ENCODE measurements at regions not wholly inside any gene's neighbourhood (a gene's known extent, or its start where the extent isn't known, plus 50 kb on each side); places are given as distances from the start of the nearest gene placed in this dataset.

- no peak for DNase-seq (ENCODE audit: low spot score)
Measured at GRCh38 chr16:9374061-9374460, 282.6 kb downstream of the HAPSTR1 start.

DNA sequence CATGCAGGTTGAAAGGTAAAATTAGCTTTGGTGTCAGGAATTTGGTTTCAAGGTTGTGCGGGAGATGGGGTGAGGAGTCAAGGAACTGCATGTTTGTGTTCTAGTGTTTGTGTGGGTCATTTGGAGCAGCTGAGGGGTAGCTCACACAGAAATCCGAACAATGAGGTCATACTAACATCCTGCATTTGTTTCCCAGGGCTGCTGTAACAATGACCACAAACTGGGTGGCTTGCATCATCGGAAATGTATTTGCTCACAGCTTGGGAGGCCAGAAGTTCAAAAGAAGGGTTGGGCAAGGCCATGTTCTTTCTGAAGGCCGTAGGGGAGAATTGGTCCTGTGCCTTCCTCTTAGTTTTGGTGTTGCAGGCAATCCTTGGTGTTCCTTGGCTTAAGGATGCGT is 287.4 kb downstream of the HAPSTR1 start:
- no peak for DNase-seq (ENCODE audit: low spot score)

- DNase-seq (ENCODE audit: low spot score): no peak
Measured at GRCh38 chr16:9380221-9380620, 288.8 kb downstream of the HAPSTR1 start.

GRCh38 chr16:9381399-9381798 is 290.0 kb downstream of the HAPSTR1 start:
- no peak for DNase-seq (ENCODE audit: low spot score)

GRCh38 chr16:9381905-9382304 is 290.5 kb downstream of the HAPSTR1 start:
- no peak for DNase-seq (ENCODE audit: low spot score)

DNA sequence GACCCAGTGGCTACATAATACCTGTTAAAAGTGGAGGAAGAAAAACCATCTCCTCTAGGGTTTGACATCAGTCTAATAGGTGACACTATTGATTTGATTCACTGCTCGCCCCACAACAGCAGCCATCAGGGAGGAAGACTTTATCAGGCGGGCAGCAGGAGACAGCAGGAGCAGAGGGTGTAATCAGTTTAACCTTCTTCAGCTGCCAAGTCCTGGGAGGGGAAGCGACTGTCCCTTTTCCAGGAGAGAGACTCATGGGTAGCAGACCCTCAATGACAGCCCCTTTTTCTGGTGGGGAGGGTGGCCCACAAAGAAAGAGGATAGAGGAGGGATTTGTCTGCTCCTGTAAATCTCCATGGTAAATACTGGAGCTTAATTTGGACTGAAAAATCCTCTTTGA is 291.8 kb downstream of the HAPSTR1 start:
- DNase-seq (ENCODE audit: low spot score): no peak

GRCh38 chr16:9384141-9384540 is 292.7 kb downstream of the HAPSTR1 start:
- DNase-seq (ENCODE audit: low spot score): no peak

GRCh38 chr16:9389543-9390207 is 298.2 kb downstream of the HAPSTR1 start:
- no peak for DNase-seq (ENCODE audit: low spot score)

DNA sequence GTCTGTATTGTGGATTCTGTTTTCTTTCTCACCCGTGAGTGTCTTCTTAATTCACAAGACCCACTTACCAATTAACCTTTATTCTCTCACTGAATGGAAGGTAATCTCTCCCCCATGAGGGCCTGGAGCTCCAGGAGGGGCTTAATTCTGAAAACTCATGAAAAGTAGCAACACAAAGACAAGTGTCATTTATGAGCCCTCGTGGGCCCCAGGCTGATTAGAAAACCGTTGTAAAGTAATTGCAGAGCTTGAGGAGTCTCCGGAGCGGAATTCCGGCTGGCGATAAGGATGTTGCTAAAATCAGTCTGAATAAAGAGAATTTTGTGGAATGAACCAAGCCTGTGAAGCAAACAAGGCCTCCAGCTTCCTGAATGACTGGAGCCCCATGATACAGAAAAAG is 301.5 kb downstream of the HAPSTR1 start:
- no peak for DNase-seq (ENCODE audit: low spot score)

- DNase-seq (ENCODE audit: low spot score): no peak
Measured at GRCh38 chr16:9393591-9393990, 302.1 kb downstream of the HAPSTR1 start.

DNA sequence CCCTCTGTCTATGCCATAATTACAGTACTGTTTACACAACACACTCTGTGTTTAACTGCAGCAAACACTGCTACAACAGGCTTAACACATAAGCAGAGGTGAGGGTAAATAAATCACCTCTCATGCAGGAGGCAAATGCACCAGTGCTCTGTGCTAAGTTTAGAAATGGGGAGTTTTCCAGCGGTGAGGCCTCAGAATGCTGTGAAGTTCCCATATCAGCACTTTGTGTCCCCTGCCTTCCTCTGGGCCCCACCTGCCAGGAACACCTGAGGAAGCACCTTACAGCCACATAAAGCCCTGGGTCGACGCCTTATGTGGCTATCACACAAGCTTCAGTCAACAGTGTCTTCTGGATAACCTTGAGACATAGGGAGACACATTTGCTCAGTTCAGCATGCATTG is 304.5 kb downstream of the HAPSTR1 start:
- no peak for DNase-seq (ENCODE audit: low spot score)

DNA sequence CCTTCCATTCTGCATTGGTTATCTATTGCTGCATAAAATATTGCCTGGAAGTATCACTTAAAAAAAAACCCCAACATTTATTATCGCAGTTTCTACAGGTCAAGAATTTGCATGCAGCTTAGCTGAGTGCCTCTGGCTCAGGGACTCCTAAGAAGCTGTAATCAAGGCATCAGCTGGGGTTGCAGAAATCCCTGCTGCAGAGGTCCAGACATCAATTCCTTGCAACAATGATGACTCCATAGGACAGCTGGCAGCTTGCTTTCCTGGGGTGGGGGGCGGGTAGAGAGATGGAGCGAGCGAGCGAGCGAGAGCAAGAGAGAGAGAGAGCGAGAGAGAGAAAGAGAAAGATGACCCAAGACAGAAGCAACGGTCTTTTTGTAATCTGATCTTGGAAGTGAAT is 308.1 kb downstream of the HAPSTR1 start:
- no peak for DNase-seq (ENCODE audit: low spot score)

DNA sequence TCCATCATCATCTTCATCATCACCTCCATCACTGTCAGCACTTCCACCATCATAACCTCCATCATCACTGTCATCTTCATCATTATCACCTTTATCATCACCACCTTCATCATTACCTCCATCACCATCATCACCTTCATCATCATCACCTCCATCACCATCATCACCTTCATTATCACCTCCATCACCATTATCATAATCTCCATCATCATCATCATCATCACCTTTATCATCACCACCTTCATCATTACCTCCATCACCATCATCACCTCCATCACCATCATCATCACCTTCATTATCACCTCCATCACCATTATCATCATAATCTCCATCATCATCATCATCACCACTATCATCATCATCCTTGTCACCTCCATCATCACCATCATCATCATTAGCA is 309.7 kb downstream of the HAPSTR1 start:
- DNase-seq (ENCODE audit: low spot score): no peak

DNA sequence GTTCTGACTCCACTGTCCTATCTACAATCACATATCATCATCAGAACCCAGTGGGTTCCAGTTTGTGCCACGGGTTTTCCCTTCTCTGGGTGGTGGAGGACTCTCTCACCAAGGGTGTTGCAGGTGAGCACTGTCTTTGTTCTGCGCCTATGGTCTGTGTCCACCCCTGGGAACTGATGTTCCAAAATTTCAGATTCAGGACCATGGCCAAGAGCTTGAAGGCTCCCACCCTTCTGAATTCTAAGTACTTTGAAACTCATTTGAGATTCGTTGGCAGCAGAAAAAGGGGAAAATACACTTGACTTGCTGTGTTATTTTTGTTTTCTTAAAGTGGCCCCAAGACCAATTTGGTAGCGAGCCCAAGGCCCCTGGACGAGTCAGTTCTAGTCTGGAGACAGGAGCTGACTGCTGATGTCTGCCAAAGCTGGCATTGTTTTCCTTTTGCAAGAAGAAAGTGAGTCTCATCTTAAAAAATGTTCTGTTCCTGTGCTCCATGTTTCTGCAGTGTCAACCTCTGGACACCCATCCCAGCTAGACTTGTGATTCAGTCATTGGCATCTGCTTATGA is 310.9 kb downstream of the HAPSTR1 start:
- DNase-seq (ENCODE audit: low spot score): no peak

DNA sequence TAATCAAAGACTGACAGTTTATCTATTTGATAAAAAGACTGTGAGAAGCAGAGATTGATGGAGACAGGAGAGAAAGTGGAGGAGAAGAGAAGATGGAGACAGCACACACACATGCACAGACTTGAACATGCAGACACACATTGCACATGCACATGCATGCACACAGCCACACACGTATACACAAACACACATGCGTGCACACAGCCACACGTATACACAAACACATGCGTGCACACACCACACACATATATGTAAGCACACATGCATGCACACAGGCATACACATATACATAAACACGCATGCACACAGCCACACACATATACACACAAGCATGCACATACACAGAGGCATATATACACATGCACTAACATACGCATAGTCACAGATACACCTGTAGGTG is 313.4 kb downstream of the HAPSTR1 start:
- no peak for DNase-seq (ENCODE audit: low spot score)

DNA sequence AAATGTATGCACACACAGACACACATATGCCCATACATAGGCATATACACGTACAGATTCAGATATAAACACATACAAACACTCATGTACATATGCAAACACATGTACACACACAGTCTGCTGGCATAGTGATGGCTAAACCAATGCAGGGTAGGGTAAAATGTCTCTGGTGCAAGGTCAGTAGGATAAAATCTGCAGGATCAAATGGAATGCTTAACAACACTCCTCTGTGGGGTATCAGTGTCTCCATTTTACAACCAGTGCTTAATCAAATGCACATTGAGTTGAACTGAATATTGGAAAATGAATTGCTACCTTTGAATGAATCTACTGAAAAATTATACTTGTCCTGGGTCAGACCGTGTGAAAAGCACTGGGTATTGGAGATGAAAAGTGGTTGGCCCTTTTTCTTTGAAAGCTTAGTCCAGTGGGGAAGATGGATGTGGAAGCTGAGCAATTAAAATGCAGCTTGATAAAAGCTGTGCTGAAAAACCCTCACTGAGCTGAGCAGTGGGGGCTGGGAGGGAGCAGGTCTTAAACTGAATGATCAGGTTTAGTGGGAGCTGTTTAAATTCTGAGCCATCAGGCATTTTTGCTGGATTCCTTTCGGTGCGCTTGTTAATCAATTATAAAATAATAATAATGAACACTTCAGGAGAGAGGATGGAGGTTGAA is 314.7 kb downstream of the HAPSTR1 start:
- DNase-seq (ENCODE audit: low spot score): no peak

- no peak for DNase-seq (ENCODE audit: low spot score)
Measured at GRCh38 chr16:9407206-9407758, 315.8 kb downstream of the HAPSTR1 start.

DNA sequence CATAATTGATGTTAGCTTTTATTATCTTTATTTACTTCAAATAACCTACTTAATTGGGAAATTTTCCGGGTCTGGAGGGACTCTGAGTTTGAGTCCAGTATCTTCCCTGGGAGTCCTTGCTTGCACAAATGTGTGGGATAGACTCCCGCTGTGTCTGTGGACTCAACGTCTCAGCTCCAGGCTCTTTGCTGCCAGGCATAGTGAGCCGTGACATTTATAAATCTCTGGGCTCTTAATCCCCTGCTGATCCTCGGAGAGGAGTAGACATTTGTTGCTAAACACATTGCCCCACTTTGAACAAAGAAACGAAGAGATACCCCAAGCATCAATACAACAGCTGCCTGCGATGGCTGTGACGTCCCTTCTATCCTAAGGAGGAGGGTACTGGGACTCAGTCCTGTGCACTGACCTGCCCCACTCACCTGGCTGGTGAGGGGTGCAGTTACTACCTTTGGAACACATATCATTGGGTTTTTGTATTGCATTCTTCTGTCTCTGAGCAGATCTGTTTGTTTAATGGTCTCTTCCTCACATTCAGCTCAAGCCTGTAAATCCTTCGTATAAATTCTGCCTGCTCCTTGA is 316.9 kb downstream of the HAPSTR1 start:
- DNase-seq (ENCODE audit: low spot score): no peak

GRCh38 chr16:9409560-9410493 is 318.4 kb downstream of the HAPSTR1 start:
- no peak for DNase-seq (ENCODE audit: low spot score)

DNA sequence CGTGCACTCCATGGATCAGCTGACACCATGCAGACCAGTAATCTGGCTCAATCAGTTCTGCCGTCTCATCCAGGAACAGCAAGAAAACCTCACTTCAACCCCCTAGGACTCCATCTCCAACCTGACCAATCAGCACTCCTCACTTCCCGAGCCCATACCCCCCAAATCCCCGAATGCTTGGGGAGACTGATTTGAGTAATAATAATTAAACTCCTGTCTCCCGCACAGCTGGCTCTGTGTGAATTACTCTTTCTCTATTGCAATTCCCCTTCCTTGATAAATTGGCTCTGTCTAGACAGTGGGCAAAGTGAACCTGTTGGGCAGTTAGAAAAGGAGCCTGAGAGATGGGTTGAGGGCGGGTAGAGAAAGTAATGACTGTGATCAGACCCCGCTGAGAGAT is 320.0 kb downstream of the HAPSTR1 start:
- no peak for DNase-seq (ENCODE audit: low spot score)

GRCh38 chr16:9412031-9412914 is 320.8 kb downstream of the HAPSTR1 start:
- DNase-seq (ENCODE audit: low spot score): no peak

Measured in hematopoietic multipotent progenitor cell treated with erythropoietin and hydrocortisone succinate and interleukin-3 and kit ligand, for 15 days (in vitro differentiated cells).